HepG2 (cell line): ENCODE measurements at regions not wholly inside any gene's neighbourhood (a gene's known extent, or its start where the extent isn't known, plus 50 kb on each side); places are given as distances from the start of the nearest gene placed in this dataset.

Experiments
- ADNP ChIP-seq: sonication (generic); formaldehyde crosslinking; IDR thresholded peaks from 2 replicates; pipeline ENCODE4 v1.4.0; 2020; ENCODE audit warnings: missing genetic modification reagents
- AFF4 ChIP-seq: sonication (generic); formaldehyde crosslinking; IDR thresholded peaks from 2 replicates; pipeline ENCODE4 v1.4.0; 2020; ENCODE audit warnings: missing genetic modification reagents
- ARID5B ChIP-seq: IDR thresholded peaks from 2 replicates; pipeline ENCODE4 v1.4.0; 2020; ENCODE audit warnings: mild to moderate bottlenecking, missing genetic modification reagents
- ARNTL ChIP-seq: sonication (generic); formaldehyde crosslinking; IDR thresholded peaks from 2 replicates; pipeline ENCODE4 v1.4.0; 2020; ENCODE audit warnings: mild to moderate bottlenecking, missing genetic modification reagents
- BCL6 ChIP-seq: IDR thresholded peaks from 2 replicates; pipeline ENCODE4 v1.6.1; 2016; ENCODE audit warnings: missing genetic modification reagents, missing compliant biosample characterization
- CREB1 ChIP-seq, 2 experiments: fragments of 450-650 bp in 1 of 2; IDR thresholded peaks; 2 replicates each; pipeline ENCODE4 v1.6.1; 2016 to 2017; ENCODE audit warnings: control low read depth in 1 of 2, mild to moderate bottlenecking in 1 of 2, missing compliant biosample characterization in 1 of 2, missing genetic modification characterization in 1 of 2
- EED ChIP-seq: sonication (generic); formaldehyde crosslinking; IDR thresholded peaks from 2 replicates; pipeline ENCODE4 v1.5.0; 2020; ENCODE audit warnings: mild to moderate bottlenecking, missing genetic modification reagents
- EP300 ChIP-seq, 3 experiments: sonication (generic) in 1 of 3; formaldehyde crosslinking in 1 of 3; IDR thresholded peaks; 2 replicates each; pipeline versions ENCODE4 v1.5.1 to v1.6.1; 2011 to 2020; ENCODE audit warnings: low read depth in 2 of 3, low read length in 2 of 3, borderline replicate concordance in 1 of 3, improper control_type of control experiment in 1 of 3, mild to moderate bottlenecking in 1 of 3, missing genetic modification reagents in 1 of 3, moderate library complexity in 1 of 3
- FOSL2 ChIP-seq: sonication (generic); formaldehyde crosslinking; IDR thresholded peaks from 2 replicates; pipeline ENCODE4 v1.4.0; 2020; ENCODE audit warnings: missing genetic modification reagents
- FOXJ3 ChIP-seq: sonication (generic); formaldehyde crosslinking; IDR thresholded peaks from 2 replicates; pipeline ENCODE4 v1.4.0; 2020; ENCODE audit warnings: missing genetic modification reagents, mild to moderate bottlenecking, borderline replicate concordance
- GATAD2A ChIP-seq: IDR thresholded peaks from 2 replicates; pipeline ENCODE4 v1.6.1; 2016
- IRF2 ChIP-seq: IDR thresholded peaks from 2 replicates; pipeline ENCODE4 v1.6.1; 2018; ENCODE audit warnings: missing genetic modification reagents, missing compliant biosample characterization
- MAFF ChIP-seq: IDR thresholded peaks from 2 replicates; pipeline ENCODE4 v1.6.1; 2011; ENCODE audit warnings: low read depth, low read length, improper control_type of control experiment
- MIER3 ChIP-seq: IDR thresholded peaks from 2 replicates; pipeline ENCODE4 v1.6.1; 2016; ENCODE audit warnings: missing compliant biosample characterization, borderline replicate concordance
- MXI1 ChIP-seq: IDR thresholded peaks from 3 replicates; pipeline ENCODE4 v1.6.1; 2012; ENCODE audit warnings: low read depth, low read length, inconsistent platforms, borderline replicate concordance
- NFKBIZ ChIP-seq: IDR thresholded peaks from 2 replicates; pipeline ENCODE4 v1.6.1; 2018; ENCODE audit warnings: missing genetic modification reagents, missing compliant biosample characterization
- NFYB ChIP-seq: sonication (generic); formaldehyde crosslinking; IDR thresholded peaks from 2 replicates; pipeline ENCODE4 v1.4.0; 2020; ENCODE audit warnings: missing genetic modification reagents
- SALL2 ChIP-seq: sonication (generic); formaldehyde crosslinking; IDR thresholded peaks from 2 replicates; pipeline ENCODE4 v1.8.1; 2023; ENCODE audit warnings: mild to moderate bottlenecking, missing genetic modification reagents, inconsistent platforms
- SIN3A ChIP-seq: IDR thresholded peaks from 2 replicates; pipeline ENCODE4 v1.6.1; 2011; ENCODE audit warnings: low read depth, mild to moderate bottlenecking, control low read depth, low read length, borderline replicate concordance
- TFDP2 ChIP-seq: sonication (generic); formaldehyde crosslinking; IDR thresholded peaks from 2 replicates; pipeline ENCODE4 v1.4.0; 2020; ENCODE audit warnings: missing genetic modification reagents
- ZNF34 ChIP-seq: sonication (generic); formaldehyde crosslinking; IDR thresholded peaks from 2 replicates; pipeline ENCODE4 v1.4.0; 2020; ENCODE audit warnings: mild to moderate bottlenecking, missing genetic modification reagents, borderline replicate concordance
- ZNF670 ChIP-seq: sonication (generic); formaldehyde crosslinking; IDR thresholded peaks from 2 replicates; pipeline ENCODE4 v1.8.0; 2022; ENCODE audit warnings: mild to moderate bottlenecking, missing genetic modification reagents, borderline replicate concordance

DNA sequence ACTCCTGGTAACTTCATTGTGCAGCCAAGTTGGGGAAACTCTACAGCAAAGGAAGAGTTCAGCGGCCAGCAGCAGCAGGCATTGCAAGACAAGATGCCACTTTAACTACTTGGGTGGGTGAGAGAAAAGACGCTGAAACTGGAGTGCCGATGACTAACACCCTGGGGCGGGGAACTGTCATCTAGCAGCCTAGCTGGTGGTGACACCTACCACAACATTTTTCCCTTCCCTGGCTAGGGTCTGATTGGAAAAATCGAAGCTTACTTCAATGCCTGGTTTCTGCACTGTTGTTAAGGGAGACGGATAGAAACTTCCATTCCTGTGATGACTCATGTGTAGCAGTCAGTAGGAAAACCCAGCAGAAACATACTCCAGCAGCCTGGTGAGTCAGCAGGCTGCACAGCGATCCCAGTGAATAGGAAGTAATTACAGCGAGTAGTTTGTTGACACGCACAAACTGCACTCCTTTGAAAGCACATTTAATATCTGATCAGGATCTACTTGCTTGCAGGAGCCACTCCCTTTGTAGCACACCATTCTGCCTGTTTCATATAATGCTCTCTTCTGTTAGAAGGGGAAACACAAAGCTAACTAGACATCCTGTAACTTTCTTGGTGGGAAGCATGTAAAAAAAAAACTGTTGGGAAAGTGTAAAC, 62.1 kb upstream of the MAPRE2 start (continued):
- TF ChIP-seq IRF2 (CRISPR knock-in tag) (peak; percentile 92), ARNTL (CRISPR knock-in tag) (peak; percentile 38; the same call in 1 of the 2 replicates), EP300 (IDR thresholded peaks at IDR 0.05; ENCODE audit: low read depth in 2 of 2, low read length in 2 of 2) (peak; percentile 23 to 82; a peak in 3 of 4 replicates), EP300 (CRISPR knock-in tag; IDR thresholded peaks at IDR 0.05; ENCODE audit: borderline replicate concordance) (peak; percentile 84), FOSL2 (CRISPR knock-in tag) (peak; percentile 100), NFKBIZ (CRISPR knock-in tag) (peak; percentile 65; the same call in 1 of the 2 replicates), FOXJ3 (CRISPR knock-in tag) (peak; percentile 61; the same call in 1 of the 2 replicates), ARID5B (CRISPR knock-in tag) (peak; percentile 93), SALL2 (CRISPR knock-in tag) (0 out of 2 replicates have a peak, but pooled peaks have one; percentile 22), ZNF670 (CRISPR knock-in tag) (peak; percentile 78; the same call in 1 of the 2 replicates), NFYB (CRISPR knock-in tag) (0 out of 2 replicates have a peak, but pooled peaks have one; percentile 8), ZNF34 (CRISPR knock-in tag) (no peak), ADNP (no peak), TFDP2 (CRISPR knock-in tag) (no peak), BCL6 (CRISPR knock-in tag) (peak; percentile 70), GATAD2A (CRISPR knock-in tag) (peak; percentile 82), MXI1 (0 out of 3 replicates have a peak, but pooled peaks have one; percentile 34), MIER3 (CRISPR knock-in tag) (peak; percentile 53; the same call in 1 of the 2 replicates), EED (CRISPR knock-in tag) (no peak), CREB1 (IDR thresholded peaks at IDR 0.05) (peak; percentile 79), CREB1 (CRISPR knock-in tag; IDR thresholded peaks at IDR 0.05) (peak; percentile 21; the same call in 1 of the 2 replicates), MAFF (peak; percentile 82), SIN3A (peak; percentile 94; the same call in 1 of the 2 replicates), AFF4 (CRISPR knock-in tag) (no peak)
